NCI-H2196 (cell line): ENCODE measurements at regions not wholly inside any gene's neighbourhood (a gene's known extent, or its start where the extent isn't known, plus 50 kb on each side); places are given as distances from the start of the nearest gene placed in this dataset.
"Not testable (repeated sequence)": the region's sequence is repeated elsewhere in the genome, so short reads cannot be mapped to it uniquely, and the experiment has no call there.

Source experiments
- DNase-seq: peaks from one replicate; lab custom pipeline; 2025; ENCODE audit not compliant: unreplicated experiment; lab: John Stamatoyannopoulos, UW

GRCh38 chr16:9603316-9603715, 511.9 kb downstream of the HAPSTR1 start:
- no peak for DNase-seq

GRCh38 chr16:9607515-9608230, 516.2 kb downstream of the HAPSTR1 start:
- no peak for DNase-seq

- DNase-seq: no peak
These were observed 519.3 kb downstream of the HAPSTR1 start for GRCh38 chr16:9610727-9611126.

DNA sequence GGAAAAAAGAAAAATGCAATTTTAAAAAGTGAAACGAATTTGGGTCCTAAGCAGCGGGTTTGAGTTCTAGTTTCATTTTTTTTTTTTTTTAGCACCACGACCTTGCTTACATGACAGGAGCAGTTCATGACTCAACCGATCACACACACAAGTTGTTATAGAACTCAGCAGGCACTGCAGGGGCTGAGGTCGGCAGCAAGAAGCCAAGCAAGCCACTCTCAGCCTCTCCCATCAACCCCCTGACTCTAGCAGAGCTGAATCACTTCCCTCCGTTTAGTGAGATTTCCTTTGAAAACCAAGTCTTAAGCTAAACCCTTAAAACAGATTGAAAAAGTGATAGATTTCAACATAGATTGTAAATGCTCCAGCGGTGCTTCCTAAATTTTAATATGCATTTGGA, 520.8 kb downstream of the HAPSTR1 start:
- no peak for DNase-seq

GRCh38 chr16:9614389-9614788, 522.9 kb downstream of the HAPSTR1 start:
- no peak for DNase-seq

DNA sequence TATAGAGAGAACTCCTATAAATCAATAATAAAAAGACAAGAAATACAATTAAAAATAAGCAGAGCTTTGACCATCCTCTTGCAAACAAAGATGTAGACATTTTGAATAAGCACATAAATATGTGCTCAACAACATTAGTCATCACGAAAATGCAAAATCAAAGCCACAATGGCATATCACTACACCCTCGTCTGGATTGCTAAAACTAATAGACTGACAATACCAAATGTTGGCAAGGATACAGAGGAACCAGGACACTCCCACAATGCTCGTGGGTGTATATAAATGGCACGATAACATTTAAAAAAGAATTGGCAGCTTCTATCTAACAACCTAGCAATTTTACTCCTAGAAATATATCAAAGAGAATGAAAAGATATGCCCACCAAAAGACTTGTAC, 530.8 kb downstream of the HAPSTR1 start:
- no peak for DNase-seq

GRCh38 chr16:9625122-9625521, 533.7 kb downstream of the HAPSTR1 start:
- DNase-seq: no peak

GRCh38 chr16:9627427-9627826, 536.0 kb downstream of the HAPSTR1 start:
- no peak for DNase-seq

GRCh38 chr16:9630119-9630518, 538.7 kb downstream of the HAPSTR1 start:
- no peak for DNase-seq

- no peak for DNase-seq
These were observed 539.5 kb downstream of the HAPSTR1 start for GRCh38 chr16:9630985-9631384.

DNA sequence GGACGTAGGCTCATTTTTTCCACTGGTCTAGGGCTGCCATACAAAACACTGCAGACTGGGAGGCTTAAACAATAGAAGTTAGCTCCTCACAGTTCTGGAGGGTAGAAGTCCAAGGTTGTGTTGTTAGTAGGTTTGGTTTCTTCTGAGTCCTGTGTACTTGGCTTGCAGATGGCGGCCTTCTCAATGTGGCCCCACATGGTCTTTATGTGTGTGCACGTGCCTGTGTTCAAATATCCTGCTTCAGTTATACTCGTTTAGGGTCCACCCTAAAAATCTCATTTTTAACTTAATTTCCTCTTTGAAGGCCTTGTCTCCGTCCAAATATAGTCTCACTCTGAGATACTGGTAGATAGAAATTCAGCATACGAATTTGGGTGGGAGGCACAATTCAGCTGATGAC, 542.4 kb downstream of the HAPSTR1 start:
- DNase-seq: no peak

DNA sequence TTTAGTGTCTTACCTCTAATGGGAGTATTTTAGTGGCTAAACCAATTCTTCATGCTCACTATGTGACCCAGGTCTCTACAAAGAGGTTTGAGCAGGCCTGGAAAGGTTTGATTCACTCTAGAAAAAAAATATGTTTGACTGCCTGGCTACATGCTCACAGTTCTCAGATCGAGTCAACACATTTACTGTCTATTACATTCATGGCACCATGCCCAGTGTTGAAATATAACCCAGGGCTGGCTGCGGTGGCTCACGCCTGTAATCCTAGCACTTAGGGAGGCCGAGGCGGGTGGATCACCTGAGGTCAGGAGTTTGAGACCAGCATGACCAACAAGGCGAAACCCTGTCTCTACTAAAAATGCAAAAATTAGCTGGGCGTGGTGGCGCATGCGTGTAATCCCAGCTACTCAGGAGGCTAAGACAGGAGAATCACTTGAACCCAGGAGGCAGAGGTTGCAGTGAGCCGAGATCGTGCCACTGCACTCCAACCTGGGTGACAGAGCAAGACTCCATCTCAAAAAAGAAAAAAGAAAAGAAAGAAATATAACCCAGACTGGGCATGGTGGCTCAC, 543.8 kb downstream of the HAPSTR1 start:
- not testable (repeated sequence) for DNase-seq

- DNase-seq: no peak
These were observed 538.0 kb downstream of the GRIN2A start for GRCh38 chr16:9644258-9644657.

GRCh38 chr16:9645911-9646310, 536.3 kb downstream of the GRIN2A start:
- no peak for DNase-seq

DNA sequence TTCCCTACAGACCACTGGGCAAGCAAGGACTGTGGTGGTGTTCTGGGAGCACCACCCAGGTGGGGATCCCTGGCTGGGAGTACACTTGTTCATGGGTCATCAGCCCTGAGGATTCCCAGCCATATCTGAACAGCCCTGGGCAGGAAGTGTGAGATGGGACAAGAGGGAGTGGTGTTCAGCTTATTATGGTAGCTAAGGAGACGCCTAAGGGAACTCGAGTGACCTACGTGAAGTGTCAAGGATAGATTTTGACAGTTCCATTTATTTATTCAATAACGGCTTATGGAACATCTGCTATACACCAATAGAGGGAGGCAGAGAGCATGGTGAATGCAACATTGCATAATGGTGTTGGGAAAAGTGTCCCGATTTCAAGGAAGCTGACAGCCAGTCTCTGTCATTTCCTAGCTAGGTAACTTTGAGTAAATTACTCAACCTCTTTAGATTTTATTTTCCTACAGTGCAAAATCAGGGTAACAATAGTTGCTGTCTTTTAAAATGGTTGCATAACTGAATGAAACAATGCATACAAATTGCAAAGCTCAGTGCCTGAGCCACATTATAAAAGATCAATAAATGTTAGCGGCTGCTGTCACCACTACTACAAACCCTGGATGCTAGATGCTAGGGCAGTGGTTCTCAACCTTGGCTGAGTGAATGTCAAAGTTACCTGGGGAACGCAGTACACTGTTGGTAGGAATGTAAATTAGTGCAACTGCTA, 534.1 kb downstream of the GRIN2A start:
- peak; percentile 24 for DNase-seq

- no peak for DNase-seq
These were observed 531.9 kb downstream of the GRIN2A start for GRCh38 chr16:9650284-9650683.

DNA sequence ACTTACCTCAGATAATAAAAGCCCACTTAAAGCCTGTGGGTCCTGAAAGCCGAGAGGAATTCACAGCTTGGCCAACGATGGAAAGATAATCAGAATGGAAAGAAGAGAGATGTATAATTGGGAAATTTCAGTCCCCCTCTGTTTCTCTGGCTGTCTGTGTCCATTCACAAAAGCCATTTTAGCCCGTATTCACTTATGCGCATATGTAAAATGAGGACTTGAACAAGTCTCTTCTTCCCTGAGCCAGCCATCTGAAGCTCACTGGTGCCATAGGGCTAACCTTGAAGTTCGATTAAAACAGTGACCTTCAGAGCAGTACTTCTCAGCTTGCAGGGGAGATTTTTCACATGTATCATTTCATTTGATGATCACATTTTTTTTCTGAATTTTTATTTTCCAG, 527.2 kb downstream of the GRIN2A start:
- no peak for DNase-seq

DNA sequence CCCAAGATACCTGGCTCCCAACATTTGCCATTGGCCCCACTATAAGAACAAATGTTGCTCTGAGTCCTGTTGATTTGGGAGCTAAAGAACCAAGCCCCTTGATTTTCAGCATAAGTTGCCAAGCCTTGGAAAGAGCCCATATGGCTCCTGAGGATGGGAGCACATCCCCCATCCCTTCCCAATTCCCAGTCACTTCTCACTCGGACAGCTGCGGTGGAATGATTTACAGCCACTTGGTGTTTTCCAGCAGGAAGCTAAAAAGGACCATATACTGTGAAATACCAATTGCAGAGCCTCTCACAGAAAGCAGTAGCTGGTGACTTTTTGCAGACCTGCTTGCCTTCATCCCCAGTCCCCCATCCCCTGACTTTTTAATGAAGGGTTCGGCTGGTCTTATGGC, 524.6 kb downstream of the GRIN2A start:
- no peak for DNase-seq

GRCh38 chr16:9658164-9658563, 524.1 kb downstream of the GRIN2A start:
- DNase-seq: no peak

DNA sequence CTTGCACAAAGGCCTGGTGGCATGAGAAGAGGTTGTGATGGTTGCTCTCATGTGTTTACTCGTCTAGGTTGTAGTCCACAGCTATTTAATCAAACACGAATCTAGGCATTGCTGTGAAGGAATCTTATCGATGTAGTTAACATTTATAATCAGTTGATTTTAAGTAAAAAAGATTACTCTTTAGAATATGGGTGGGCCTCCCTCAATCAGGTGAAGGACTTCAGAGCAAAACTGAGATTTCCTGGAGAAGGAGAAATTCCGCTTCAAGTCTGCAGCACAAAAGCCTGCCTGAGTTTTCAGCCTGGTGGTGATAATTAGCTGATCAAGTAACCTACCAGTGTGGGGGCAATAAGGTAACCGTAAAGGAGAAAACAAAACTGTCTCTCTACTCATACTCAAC, 523.6 kb downstream of the GRIN2A start:
- DNase-seq: no peak

- DNase-seq: no peak
These were observed 521.3 kb downstream of the GRIN2A start for GRCh38 chr16:9660898-9661297.

GRCh38 chr16:9661336-9662017, 520.8 kb downstream of the GRIN2A start:
- DNase-seq: no peak
